GM04503 (cell line): ENCODE measurements at regions not wholly inside any gene's neighbourhood (a gene's known extent, or its start where the extent isn't known, plus 50 kb on each side); places are given as distances from the start of the nearest gene placed in this dataset.

Experiments
- DNase-seq: peaks from one replicate; pipeline ENCODE4 v3.0.0-alpha.2; 2012; ENCODE audit warnings: low read depth

DNA sequence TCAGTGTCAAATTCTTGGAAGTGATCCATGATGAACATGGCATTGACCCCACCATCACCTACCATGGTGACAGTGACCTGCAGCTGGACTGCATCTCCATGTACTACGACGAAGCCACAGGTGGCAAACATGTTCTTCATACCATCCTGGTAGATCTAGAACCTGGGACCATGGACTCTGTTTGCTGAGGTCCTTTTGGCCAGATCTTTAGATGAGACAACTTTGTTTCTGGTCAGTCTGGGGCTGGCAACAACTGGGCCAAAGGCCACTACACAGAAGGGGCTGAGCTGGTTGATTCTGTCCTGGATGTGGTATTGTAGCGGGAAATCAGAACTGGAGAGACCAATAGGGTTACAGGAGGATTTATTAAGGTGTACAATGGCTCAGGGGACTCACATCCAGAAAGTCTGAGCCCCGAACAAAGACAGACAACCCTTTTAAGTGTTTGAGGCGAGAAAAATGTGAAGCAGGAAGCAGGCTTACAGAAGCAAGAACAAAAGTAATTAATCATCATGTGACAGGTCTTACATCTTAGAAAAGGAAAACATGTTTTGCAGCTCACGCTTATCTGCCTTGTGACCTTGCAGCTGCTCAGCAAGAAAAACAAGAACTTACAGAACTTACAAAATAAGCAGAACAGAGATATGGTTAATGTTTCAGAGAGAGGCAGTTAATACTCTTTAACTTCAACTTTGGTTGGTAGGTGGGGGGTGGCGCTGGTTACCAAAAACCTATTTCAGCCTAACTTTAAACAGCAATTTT, 58.8 kb upstream of the MOCS1 start:
- no peak for DNase-seq
